GM21390 (cell line): ENCODE measurements at regions not wholly inside any gene's neighbourhood (a gene's known extent, or its start where the extent isn't known, plus 50 kb on each side); places are given as distances from the start of the nearest gene placed in this dataset.

Experiments
- ATAC-seq: cut with Tn5 transposase; IDR thresholded peaks from one replicate; pipeline ENCODE4 v1.9.1; 2021; ENCODE audit not compliant: unreplicated experiment

DNA sequence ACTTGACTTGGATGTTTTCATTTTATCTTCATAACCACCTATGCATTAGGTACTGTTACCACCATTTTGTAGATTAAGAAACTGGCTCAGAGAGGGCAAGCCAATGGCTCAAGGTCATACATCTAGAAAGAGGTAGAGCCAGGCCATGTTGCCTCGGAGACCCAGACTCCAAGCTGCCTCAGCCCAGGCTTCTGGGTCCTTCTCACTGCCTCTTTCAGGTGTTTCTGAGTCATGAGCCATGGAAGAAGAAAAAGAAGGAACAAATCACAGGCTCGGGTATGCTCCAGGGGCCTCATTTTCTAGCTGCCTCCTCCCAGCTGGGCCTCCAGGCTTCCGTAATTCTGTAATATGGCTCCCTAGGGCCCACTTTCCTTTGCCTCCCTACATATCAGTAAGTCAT is 226.5 kb upstream of the TOPAZ1 start:
- ATAC-seq = no peak

DNA sequence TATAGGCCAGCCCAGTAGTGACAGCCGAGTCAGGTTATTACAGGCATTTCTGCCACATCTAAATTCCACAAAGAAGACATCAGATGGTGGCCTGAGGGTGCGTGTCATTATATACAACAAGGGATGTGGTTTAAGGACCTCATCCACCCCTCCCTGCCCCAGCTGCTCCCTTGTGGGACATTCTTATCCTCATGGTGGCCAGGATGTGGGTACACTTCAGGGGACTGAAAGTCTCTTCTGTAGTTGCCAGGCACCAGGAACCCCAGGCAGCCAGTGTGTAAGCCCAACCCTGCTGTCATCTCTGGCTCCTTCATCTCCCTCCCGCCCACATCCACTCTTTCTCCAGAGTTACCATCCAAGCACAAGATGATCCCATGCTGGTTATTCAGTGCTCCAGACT is 224.9 kb upstream of the TOPAZ1 start:
- ATAC-seq = no peak

DNA sequence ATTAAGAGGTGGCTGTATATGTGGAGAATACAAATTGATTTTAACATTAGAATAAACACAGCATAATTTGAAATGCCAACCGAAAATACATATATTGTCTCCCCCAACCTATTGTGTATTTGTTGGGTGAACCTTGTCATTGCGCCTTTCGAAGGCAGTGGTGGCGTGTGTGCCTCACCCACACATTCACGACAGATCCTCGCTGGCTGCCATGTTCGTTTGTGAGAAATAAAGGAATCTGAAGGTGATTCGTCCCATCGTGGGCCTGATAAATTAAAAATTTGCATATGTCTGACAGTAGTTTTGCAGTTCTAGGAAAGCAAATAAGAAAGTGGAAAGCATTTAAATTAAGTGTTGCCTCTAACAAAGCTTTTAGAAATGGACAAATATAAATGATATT is 222.8 kb upstream of the TOPAZ1 start:
- ATAC-seq = no peak

DNA sequence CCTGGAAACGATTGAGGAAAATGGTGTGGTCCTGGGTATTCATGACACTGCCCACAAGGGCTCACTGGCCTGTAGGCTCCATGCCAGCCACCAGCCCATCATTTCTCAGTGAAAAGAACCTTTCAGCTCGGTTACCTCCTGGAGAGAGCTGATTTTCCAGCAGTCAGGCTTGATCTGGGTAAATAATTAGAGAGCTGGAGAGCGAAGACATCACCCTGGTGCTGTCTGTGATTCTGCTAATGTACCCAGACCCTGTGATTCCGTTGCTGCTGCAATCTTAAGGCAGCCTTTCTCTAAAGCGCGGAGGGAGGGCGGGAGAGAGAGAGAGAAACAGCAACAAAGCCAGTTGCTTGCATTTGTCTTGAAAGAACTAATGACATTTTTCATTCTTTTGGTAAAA is 221.9 kb upstream of the TOPAZ1 start:
- no peak for ATAC-seq

DNA sequence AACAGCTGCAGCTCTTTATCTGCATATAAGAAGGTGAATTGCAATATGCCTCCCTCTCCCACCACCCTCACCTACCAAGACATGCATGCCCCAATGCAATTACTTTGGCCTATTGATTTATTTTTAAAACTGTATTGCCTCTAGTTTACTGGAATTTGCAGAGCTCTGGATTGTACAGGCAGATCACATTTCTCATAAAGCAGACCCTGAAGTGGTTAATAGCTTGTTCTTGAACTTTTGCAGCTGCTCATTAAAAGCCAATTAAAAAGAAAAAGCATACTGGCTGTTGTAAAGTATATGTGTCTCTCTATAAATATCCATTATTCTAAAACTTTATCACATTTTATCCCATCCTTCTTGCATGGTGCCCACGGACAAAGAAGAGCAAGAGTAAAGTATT is 221.5 kb upstream of the TOPAZ1 start:
- ATAC-seq = no peak

- ATAC-seq = peak; percentile 65
Observed at GRCh38 chr3:44021651-44022594, 219.8 kb upstream of the TOPAZ1 start.

DNA sequence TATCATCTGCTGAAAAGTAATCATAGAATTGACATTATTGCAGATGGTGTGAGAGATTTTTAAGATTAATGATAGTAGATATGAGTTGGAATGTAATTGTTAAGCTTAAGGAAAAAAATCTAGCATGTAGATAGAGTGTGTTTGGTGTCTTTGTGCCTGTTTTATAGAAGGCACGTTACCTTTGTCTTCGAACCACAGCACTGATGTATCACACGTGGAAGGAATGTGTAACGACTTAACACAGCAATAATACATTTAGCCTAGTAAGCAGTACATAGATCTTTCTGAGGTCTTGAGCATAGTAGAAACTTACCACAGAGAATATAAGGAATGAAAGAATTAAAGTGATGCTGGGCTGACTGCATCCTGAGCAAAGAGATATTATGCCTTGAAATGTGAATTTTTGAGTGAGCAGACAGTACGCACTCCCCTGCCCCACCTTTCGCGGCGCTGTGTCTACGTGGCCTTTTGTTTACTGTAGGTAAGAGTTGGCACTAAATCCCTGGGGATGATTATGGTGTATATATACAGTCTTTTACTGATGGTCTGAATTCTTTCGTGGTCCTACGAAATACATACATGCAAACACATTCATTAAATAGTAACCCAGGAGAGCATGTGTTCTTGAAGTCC is 217.6 kb upstream of the TOPAZ1 start:
- ATAC-seq = no peak

DNA sequence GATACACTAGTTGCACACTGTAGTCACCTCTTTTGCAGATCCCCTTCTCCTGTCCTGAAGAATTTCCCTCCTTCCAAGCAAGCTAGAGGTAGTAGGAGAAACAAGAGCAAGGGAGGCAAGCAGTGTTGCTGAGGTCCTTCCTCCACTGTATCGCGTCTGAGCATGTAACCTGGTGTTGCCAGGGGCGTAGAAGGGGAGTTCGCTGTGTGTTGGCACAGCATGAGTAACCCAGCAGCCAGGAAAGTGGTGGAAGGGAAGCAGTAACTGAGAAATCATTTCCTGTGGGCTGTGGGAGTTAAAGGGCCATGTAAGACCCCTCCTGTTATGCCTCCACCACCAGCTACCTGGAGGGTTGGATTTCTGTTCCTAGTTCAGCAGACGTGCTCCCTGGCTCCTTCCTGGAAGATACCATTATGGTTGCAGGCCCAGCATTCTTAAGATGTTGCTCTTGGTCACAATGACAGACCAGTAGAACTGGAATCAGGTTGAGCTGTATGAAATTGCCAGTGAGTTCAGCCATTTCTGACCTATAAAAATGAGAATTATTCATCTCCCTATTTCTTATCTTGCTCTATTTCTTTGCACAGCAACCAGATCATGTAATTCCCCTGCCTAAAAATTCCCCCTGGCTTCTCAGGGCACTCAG is 215.3 kb upstream of the TOPAZ1 start:
- ATAC-seq = no peak

DNA sequence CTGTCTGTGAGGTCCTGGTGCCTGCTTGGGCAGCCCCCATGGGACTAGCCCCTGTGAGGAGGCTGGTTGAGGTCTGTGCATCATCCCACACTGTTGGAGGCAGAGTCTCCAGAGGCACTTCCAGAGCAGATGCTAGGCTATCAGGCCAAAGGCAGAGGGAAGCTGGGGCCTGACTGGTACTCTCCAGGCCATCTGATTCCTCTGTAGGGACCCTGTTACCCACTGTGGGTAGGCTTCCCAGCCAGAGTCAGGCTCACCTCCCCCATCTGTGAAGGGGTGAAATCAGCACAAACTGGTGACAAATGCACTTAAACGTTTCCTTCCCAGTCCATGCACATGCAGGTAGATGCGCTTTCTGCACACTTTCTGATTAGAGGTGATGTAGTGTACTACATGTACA is 212.6 kb upstream of the TOPAZ1 start:
- ATAC-seq = no peak

GRCh38 chr3:44030285-44030684 is 211.4 kb upstream of the TOPAZ1 start:
- no peak for ATAC-seq

- no peak for ATAC-seq
Observed at GRCh38 chr3:44030687-44031305, 210.9 kb upstream of the TOPAZ1 start.

- ATAC-seq = no peak
Observed at GRCh38 chr3:44031387-44032380, 210.0 kb upstream of the TOPAZ1 start.

DNA sequence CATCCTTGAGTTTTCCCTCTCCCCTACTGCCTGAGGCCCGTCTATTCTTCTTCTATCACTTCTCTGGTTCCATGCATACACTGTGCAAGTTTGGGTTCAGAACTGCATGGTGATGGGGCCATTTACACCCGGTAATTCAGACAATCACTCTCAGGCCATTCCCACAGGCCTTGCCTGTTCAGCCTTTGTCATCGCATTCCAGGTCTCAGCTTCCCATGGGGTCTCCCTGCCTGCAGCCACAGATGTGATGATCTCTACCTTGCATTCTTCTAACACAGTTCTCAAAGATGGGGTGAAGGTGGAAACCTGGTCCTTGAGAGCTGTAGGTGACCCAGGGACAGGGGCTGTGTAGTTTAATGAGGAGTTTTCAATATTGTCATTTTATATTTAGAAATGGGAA is 209.2 kb upstream of the TOPAZ1 start:
- no peak for ATAC-seq

DNA sequence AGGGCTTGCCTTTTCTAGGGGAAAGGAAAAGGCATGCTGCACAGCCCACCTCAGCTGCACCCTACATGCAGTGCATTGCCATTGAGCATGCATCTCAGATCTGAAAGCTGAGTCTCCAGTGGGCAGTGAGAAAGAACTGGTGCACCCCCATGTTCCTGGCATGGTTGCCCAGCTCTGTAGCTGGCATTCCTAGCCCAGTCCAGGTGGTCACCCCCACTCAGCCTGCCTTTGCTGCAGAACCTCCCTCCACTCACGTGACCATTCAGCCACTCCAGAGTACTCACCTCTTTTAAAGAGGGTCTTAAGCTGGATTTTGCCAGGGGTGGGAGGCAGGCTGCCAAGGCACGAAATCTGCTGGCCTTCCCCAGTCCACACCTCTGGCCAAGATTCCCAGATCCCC is 208.6 kb upstream of the TOPAZ1 start:
- no peak for ATAC-seq

- ATAC-seq = no peak
Observed at GRCh38 chr3:44036850-44037249, 204.8 kb upstream of the TOPAZ1 start.

GRCh38 chr3:44039006-44039405 is 202.7 kb upstream of the TOPAZ1 start:
- ATAC-seq = no peak

DNA sequence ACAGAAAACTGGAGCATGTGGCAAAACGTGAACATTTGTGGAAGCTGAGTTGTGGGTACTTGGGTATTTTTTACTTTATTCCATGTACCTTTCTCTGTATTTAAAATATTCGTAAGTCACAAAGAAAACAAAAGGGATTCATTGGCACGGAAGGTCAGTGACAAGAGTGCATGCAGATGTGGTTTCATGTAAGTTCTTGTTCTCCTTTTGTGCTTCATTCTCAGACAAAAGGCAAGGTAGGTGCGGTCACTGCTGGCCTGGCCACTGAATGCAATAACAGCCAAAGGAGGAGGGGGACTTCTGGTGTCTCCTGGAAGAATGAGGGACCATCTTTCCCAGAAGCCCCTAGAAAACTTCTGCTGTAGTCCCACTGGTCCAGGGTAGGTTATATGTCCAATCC is 200.0 kb upstream of the TOPAZ1 start:
- no peak for ATAC-seq

- ATAC-seq = no peak
Observed at GRCh38 chr3:44042772-44043171, 198.9 kb upstream of the TOPAZ1 start.

GRCh38 chr3:44045476-44046275 is 196.0 kb upstream of the TOPAZ1 start:
- ATAC-seq = peak; percentile 83

DNA sequence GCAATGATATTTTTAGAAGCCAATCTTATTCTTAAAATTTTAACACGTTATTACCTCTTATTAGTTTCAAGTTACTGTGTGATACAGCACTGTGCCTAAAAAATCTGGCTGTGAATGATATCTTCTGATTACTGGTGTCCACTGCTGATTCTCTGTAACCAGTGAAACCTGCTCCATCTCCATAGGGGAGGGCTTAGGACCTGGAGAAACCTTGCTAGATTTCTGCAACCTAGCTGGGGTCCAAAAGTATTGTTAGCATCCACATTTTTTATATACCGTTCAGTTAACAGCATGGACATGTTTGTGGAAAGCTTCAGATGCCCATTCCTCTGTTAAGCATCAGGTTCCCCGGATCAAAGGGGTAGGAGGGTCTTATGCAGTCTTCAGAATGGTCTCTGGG is 193.9 kb upstream of the TOPAZ1 start:
- ATAC-seq = no peak
